DMS 273 (cell line): ENCODE measurements at regions not wholly inside any gene's neighbourhood (a gene's known extent, or its start where the extent isn't known, plus 50 kb on each side); places are given as distances from the start of the nearest gene placed in this dataset.

Experiments
- DNase-seq: peaks from one replicate; lab custom pipeline; 2025; ENCODE audit not compliant: unreplicated experiment; lab: John Stamatoyannopoulos, UW

DNA sequence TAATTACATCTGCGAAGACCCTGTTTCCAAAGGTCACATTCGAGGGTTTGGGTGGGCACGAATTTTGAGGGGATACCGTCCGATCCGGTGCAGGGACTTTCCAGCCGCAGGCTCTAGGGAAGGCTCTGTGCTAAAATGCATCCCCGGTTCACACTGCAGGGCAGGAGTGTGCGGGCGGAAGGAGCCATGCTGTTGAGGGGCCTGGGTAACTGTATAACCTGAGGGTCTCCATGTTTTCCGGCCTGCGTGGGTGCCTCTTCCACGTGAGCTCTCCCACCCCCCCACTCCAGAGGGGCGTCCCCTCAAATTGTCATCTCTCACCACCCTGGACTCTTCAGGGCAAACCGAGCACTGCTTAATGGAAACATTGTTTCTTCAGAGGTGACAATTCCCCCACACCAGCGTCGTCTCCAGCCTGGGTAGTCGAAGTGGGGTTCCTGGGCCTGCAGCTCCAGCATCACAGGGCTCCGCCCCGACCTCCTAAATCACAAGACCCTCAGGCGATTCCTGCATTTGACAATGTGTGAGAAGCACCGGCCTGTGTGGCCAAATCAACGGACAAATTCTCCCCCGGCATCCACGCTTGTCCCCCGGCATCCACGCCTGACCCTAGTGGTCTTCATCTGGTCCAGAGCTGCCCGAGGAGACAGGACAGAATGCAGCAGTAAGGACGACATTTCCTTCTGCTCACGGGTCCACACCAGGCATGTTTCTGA is 51.2 kb downstream of the FOXL3 start:
- no peak for DNase-seq

DNA sequence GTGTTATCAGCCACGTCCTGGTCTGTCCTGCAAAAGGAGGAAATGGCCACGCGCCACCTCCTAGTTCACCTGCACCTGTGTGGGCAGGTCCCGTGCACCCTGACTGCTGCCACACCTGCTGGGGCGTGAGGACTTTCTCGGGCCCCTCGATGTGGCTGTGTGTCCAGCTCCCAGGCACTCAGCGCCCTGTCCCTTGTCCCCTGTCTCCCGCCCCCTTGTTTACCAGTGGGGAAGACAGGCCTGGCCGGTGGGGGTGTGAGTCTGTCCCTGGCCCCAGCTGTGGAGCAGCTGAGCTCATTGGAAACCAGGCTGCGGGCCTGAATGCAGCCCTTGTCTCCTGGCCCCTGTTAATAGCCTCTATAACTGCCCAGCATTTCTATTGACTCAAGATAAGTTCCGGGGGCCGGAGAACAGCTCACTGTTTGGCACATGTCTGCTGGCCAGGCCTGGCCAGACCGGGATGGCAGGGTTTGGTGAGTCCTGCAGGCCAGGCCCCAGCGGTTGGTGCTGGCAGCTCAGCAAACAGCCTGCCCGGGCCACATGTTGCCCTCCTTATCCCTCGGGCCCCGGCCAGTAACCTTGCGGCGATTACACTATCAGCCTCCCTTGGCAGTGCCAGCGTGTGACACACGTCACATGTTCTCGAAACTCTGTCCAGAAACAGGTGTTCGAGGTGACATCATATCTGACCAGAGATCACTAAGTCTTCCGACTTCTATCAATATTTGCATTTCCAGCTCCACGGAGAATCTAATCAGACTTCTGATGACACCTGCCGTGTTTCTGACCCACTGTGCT is 52.1 kb downstream of the FOXL3 start:
- no peak for DNase-seq

DNA sequence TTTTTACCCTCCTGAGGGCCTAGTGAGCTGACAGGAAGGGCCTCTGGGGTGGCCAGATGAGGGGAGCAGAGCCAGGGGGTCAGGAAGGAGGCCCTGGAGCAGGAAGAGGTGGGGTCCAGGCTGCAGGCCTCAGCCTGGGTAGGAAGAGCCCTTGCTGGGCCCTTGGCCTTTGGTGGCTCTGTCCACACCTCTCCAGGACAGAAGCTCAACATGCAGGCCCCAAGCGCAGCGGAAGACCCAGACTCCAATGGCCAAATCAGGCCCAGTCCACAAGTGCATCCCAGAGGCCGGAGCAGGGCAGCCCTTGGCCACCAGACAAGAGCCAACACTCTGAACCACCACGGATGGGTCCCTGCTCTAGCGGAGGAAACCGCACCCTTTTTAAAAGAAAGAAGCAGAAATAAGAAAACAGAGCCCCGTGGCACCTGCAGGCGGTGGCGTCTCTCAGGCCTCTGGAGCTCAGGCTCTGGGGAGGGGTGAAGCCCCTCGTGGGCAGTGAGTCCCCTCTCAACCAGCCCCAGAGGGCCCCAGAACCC is 52.8 kb downstream of the FOXL3 start:
- no peak for DNase-seq

DNA sequence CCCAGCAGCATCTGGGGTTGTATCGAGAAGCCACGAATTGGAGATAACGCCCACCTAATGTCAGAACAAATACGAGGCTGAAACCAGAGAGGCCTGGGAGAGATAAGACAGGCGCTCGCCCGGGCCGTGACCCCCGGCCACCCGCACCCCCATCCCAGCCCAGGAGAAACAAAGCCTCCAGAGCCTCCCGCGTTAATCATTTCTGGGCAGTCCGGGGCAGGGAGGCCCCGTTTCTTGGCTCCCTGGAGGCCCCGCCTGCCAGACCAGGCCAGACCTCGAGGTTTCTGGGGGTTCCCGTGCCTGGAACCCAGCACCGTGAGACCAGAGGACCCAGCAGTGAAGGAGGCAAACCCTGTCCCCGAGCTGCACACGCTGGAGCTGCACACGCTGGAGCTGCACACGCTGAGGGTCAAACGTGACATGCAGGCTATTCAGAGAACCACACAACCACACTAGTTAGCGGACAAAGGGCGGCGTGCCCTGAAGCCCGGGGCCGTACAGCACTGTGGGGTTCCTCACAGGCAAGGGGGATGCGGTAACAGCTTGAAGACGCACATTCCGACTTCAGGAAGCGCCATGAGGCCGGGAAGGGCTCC is 53.4 kb downstream of the FOXL3 start:
- DNase-seq: no peak

DNA sequence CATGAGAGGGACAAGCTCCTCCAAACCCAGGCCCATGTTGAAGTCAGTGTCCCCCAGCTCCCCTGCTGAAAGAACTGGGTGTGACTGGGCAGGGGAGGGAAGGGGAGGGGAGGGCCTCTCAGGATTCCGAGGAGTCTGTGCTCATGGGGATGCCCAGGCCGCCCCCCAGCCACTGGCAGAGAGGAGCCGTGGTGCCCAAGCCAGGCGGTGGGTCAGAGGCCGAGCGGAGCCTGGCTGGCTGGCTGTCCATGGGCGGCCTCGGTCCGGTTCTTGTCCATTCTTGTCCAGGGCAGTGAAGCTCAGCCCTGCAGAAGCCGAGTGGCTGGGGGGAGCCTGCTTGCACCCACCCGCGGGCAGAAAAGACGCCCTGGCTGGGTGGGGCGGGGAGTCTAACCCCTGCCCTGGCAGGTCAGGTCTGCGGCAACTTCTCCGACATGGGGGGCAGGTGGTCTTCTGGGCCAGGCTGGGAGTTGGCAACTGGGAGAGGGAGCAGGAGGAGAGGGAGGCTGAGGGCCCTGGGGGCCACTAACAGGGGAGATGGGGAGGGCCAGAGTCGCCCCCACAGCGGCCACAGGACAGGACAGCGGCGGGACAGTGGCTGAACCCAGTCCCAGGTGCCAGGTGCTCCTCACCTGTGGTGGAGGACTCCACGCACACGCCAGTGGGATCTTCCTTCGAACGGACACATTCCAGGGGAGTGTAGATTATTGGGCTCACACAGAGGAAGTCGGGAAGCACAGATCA is 54.1 kb downstream of the FOXL3 start:
- DNase-seq: no peak

DNA sequence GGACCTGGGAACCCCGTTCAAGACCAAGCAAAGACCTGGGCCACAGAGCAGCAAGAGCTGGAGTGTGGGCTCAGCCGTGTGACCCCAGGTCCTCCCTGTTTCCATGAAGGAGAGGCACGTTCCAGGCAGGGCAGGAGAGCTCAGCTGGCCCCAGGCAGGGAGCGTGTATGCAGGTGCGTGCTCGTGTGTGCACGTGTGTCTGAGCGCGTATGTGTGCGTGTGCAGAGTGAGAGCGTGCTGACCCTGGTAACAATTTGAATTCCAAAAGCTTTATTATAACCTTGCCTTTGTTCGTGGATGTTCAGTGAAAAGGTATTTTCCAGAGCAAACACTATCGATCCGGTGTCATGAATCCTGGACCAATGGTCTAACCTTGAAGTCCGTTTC is 54.6 kb downstream of the FOXL3 start:
- DNase-seq: no peak

DNA sequence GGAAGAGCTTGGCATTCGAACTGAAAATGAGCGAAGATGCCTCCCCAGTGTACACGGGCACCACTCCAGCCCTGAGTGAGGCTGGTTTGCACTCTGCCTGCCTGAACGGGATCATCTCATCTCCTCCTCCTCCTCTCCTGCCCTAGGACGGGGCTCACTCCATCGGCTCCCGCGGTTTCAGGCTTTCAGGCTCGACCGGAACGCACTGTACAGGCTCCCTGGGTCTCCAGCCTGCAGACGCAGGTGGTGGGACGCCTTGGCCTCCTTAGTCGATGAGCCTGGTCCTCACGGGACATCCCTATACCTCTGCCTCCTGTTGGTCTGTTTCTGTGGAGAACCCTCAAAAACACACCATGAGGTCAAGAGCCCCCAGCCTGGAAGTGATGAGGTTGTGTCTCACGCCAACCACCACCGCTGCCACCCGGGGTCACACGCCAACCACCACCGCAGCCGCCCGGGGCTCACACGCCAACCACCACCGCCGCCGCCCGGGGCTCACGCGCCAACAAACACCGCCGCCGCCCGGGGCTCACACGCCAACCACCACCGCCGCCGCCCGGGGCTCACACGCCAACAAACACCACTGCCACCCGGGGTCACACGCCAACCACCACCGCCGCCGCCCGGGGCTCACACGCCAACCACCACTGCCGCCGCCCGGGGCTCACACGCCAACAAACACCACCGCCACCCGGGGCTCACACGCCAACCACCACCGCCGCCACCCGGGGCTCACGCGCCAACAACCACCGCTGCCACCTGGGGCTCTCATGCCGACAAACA is 56.3 kb downstream of the FOXL3 start:
- DNase-seq: peak; percentile 45

DNA sequence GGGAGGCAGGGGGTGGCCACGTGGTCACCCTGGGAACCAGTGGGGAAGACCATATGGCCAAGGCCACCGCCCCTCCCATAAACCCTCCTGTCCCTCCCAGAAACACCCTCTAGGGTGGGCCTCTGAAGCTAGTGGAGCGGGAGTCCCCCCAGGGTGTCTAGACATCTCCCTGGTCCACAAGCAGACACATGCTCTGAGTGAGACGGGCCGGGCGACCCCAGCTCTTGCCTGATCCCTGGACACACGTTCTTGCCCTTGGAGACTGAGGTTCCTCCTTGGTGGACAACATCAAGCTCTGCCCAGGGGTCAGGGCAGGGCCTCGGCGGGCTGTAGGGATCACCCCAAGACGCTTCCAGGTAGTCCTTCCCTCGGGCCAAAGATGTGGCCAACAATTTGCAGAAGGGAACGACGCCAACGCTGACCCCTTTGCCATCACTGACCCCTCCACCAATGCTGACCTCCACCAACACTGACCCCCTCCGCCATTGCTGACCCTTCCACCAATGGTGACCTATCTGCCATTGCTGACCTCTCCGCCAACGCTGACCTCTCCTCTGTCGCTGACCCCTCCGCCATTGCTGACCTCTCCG is 57.1 kb downstream of the FOXL3 start:
- no peak for DNase-seq

DNA sequence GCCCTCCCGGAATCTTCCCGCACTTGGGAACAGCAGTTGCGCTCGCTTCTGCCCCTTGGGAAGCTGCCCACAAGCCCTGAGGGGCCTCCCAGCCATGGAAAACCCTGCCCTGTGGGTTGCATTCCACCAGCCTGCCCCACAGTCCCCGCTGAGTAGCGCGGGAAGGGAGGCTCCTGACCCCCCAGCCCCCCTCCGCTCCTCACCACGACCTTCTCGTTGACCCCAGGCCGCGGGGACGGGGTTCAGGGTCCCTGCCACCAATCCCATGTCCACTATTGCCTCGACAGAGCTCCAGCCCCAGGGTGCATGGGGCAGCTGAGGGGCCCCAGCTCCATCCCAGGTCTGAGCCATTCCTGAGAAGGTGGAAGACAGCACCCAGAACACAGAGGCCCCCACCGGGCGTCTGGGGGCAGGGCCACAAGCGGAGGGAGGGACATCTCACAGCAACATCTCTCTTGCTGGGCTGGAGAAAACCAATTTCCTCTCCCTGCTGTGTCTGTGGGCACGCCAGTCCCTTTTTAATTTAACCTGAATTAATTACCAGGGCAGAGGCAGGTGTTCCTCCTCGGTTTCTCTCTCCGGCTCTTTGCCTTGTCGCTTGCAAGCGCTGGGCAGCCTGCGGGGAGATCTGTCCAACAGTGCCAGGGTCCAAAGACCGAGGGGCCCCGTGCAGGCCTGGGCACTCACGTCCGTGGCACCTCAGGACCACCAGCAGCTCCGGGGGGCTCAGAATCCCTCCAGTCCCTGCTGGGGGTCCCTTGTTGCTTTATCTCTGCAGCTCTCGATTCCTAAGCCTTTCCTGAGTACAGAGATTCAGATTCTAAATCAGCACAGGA is 57.9 kb downstream of the FOXL3 start:
- no peak for DNase-seq

DNA sequence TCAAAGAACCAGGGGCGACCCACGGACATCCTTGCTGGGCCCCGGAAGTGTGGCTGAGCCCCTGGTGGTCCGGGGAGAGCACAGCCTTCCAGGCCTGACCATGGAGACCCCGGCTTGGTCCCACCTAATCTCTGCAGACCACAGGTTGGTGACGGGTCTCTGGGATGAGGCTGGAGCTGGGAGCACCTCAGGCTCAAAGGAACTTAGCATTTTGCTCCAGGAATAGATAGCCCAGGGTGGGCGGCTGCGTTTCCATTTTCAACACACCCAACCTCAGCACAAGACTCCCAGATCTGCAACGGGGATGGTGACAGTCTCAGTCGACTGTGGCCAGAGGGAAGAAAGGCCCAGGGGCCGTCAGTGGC is 58.5 kb downstream of the FOXL3 start:
- no peak for DNase-seq

DNA sequence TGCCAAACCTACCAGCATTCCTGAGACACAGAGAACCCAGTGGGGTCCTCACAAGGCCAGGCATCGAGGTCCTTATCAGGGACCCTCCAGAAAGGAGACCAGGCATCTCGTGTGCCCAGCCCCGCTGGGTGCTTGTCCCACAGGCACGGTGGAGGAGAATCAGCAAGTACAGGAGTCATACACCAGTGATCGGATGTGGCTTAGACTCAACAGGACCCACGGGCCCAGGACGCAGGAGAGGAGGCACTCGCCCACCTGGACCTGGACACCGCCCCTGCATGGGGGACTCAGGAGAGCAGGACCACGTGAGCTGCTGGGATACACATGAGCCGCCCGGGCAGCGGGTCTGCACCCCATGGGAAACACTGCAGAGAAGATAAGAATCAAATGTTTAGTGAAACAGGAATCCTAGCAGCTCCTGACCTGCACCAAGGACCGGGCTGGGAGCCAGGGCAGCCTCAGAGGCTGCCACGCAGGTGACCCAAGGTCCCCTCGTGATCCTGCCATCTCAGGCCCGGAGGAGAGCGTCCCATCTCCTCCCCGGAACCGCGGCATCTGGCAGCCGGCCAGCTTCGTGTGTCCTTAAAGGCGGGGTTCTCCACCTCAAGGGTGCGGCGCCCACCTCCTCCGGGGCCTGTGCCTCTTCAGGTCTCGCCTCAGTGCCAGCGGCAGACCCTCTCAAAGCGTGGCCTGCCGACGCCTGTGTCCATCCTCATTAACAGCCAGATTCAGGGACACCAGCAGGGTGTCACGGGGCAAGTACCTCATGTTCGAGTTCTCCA is 59.2 kb downstream of the FOXL3 start:
- peak; percentile 46 for DNase-seq

DNA sequence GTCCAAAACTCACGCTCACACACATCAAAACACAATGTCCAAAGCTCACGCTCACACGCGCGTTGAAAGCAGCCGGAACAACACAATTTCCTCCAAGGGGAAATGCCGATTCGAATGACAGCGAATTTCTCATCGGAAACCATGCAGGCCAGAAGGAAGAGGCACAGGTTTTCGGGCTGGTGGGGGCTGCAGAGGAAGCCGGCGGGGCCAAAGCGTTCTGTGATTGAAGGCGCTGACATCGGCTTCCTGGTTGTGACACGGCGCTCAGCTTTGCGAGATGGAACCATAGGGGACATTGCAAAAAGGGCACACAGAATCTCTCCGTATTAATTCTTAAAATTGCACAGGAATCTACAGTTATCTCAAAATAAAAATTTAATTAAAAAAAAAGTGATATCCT is 61.3 kb downstream of the FOXL3 start:
- DNase-seq: no peak

DNA sequence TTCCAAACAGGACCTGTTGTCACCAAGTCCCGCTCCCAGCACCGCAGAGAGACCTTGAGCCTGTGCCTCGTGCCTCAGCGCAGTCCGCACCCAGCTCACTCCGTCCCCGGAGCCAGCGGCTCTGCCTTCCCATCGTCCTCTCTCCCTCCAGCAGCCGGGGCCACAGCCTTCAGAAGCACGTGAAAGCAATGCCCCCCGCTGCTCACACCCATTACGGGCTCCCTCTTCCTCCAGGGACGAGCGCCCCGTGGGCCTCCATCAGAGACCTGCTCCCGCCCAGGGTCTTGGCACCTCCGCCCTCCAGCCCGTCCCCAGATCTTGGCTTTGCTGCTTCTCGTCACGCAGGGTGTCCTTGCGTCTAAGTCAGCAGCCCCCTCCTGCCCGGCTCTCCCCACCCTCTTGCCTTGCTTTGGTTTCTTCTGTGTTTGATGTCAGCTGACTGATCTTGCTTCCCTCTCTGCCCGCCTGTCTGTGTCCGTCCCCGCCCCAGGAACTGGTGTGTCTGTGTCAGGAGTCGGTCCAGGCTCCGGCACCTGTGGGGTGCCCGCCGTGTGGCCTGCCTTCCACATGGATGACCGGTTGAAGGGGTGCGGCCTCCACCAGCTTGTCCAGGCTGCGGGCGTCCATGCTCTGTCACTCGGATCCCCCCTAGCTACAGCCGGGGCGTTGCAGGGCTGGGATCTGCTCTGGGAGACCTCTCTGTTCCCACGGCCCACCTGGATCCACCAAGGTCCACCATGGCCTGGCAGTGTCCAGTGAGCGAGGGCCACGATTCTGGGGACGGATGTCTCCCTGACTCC is 61.9 kb downstream of the FOXL3 start:
- no peak for DNase-seq

DNA sequence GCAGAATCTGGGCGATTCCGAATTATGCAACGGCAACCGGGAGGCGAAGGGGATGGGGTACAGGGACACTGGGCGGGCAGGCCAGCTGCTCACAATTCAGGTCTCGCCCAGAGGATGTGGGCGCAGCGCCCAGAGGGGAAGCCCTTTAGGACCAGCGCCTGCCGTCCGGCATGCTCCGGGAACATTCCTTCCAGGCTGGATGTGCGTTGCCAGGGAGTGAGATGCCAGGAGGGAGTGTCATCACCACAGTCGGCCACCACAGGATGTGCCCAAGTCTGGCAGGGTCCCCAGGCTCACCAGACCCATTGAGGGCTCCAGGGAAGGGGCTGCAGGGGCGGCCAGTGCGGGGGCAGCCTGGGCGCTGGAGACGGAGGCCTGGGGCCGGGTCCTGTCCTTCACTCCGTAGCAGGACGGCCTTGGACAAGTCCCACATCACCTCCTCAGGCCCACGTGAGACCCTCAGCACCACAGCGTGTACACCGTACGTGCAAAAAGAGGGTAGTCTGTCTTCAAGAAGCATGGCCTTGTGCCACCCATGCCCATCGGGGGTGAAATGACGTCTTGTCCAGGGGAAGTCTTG is 63.9 kb downstream of the FOXL3 start:
- DNase-seq: no peak

DNA sequence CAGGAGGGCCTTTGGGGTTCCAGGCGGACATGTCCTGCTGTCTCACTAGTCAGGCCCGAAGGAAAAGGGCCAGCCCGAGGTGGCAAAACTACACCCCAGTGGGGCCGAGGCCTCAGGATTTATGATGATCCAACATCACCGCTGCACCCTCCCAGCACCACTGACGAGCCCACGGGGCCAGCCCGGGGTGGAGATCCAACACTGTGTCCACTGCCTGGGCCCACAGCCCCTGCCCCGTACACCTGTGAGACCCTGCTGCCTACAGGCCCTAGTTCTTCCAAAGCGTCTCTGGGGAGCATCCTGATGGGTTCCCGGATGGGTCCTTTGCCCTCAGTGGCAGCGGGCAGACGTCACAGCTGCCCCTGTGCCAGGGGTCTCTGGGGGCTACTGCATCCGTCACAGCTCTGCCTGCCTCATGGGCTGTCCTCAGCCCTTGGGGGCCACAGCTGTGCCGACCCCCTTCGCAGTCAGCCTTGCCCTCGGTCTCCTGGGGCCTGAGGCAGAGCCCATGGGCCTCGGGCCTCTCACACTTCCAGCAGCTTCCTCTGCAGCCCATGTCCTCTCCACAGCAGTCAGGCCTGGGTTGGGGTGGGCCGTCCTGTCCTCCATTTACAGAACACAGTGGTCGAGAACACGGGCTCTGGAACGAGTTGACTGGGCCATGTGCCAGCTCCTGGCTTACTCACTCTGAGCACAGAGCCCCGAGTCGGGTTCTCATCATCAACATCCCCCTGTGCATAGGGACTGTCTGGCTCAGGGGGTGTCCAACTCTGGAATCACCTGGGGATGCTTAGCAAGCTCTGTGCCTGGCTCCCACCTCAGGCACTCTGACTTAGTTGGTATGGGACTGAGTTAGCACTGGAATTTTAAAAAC is 64.9 kb downstream of the FOXL3 start:
- no peak for DNase-seq

DNA sequence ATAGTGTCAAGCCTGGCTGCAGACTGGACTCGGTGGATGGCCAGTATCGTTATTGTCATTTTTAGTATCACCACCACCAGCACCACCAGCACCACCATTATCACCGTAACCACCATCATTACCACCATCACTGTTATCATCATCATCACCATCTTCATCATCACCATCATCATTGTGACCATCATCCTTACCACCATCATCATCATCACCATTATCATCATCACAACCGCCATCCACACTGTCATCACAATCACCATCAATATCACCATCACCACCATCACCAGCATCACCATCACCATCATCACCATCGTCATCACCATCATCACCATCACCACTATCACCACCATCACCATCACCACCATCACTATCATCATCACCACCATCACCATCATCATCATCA is 65.6 kb downstream of the FOXL3 start:
- DNase-seq: no peak
